NCI-H2107 treated with DMSO at 0.1 percent for 48 hours (cell line): ENCODE measurements at regions not wholly inside any gene's neighbourhood (a gene's known extent, or its start where the extent isn't known, plus 50 kb on each side); places are given as distances from the start of the nearest gene placed in this dataset.
"Not testable (repeated sequence)": the region's sequence is repeated elsewhere in the genome, so short reads cannot be mapped to it uniquely, and the experiment has no call there.

ENCODE experiments used
- DNase-seq: peaks from one replicate; lab custom pipeline; 2025; ENCODE audit not compliant: unreplicated experiment; lab: John Stamatoyannopoulos, UW

GRCh38 chr7:152949253-152949652 lies 189.7 kb downstream of the ACTR3B start:
- no peak for DNase-seq

- DNase-seq = no peak
Observed at GRCh38 chr7:152949790-152950189, 190.2 kb downstream of the ACTR3B start.

GRCh38 chr7:152956006-152956405 lies 196.5 kb downstream of the ACTR3B start:
- DNase-seq = no peak

- no peak for DNase-seq
Observed at GRCh38 chr7:152959610-152960009, 200.1 kb downstream of the ACTR3B start.

GRCh38 chr7:152961796-152962195 lies 202.2 kb downstream of the ACTR3B start:
- not testable (repeated sequence) for DNase-seq

GRCh38 chr7:152966189-152966588 lies 206.6 kb downstream of the ACTR3B start:
- no peak for DNase-seq

- no peak for DNase-seq
Observed at GRCh38 chr7:152967958-152968357, 208.4 kb downstream of the ACTR3B start.

GRCh38 chr7:152968514-152968913 lies 209.0 kb downstream of the ACTR3B start:
- DNase-seq = no peak

- DNase-seq = no peak
Observed at GRCh38 chr7:152969335-152969734, 209.8 kb downstream of the ACTR3B start.

GRCh38 chr7:152969839-152970238 lies 210.3 kb downstream of the ACTR3B start:
- no peak for DNase-seq

GRCh38 chr7:152970481-152970880 lies 210.9 kb downstream of the ACTR3B start:
- DNase-seq = no peak

GRCh38 chr7:152974577-152974976 lies 215.0 kb downstream of the ACTR3B start:
- DNase-seq = no peak

- no peak for DNase-seq
Observed at GRCh38 chr7:152975076-152975475, 215.5 kb downstream of the ACTR3B start.

- DNase-seq = no peak
Observed at GRCh38 chr7:152979376-152979775, 219.8 kb downstream of the ACTR3B start.

- DNase-seq = no peak
Observed at GRCh38 chr7:152984421-152984820, 224.9 kb downstream of the ACTR3B start.

- no peak for DNase-seq
Observed at GRCh38 chr7:152986376-152986775, 226.8 kb downstream of the ACTR3B start.

GRCh38 chr7:152987656-152988055 lies 228.1 kb downstream of the ACTR3B start:
- DNase-seq = no peak

- DNase-seq = no peak
Observed at GRCh38 chr7:152989889-152990380, 230.4 kb downstream of the ACTR3B start.

- DNase-seq = no peak
Observed at GRCh38 chr7:152998420-152998819, 238.9 kb downstream of the ACTR3B start.

GRCh38 chr7:153002115-153002514 lies 242.6 kb downstream of the ACTR3B start:
- no peak for DNase-seq

- no peak for DNase-seq
Observed at GRCh38 chr7:153002572-153002971, 243.0 kb downstream of the ACTR3B start.

- DNase-seq = no peak
Observed at GRCh38 chr7:153004341-153004740, 244.8 kb downstream of the ACTR3B start.

- DNase-seq = no peak
Observed at GRCh38 chr7:153005750-153006435, 246.3 kb downstream of the ACTR3B start.
